CD8-positive, alpha-beta memory T cell (primary cell): ENCODE measurements at regions not wholly inside any gene's neighbourhood (a gene's known extent, or its start where the extent isn't known, plus 50 kb on each side); places are given as distances from the start of the nearest gene placed in this dataset.
A peak's percentile ranks its signal among the peaks of the same experiment; 100 is the strongest.

Experiments used
- CTCF ChIA-PET: fragments of 350-600 bp; sonication (Branson Sonifier 250); formaldehyde crosslinking; loops from one replicate; lab custom pipeline; 2021; ENCODE audit warnings: antibody characterized with exemption; lab: Charles Lee
- POLR2A ChIA-PET: fragments of 350-600 bp; sonication (Branson Sonifier 250); formaldehyde crosslinking; loops from one replicate; lab custom pipeline; 2021; ENCODE audit warnings: antibody characterized with exemption; lab: Charles Lee
- DNase-seq, 5 donors: peaks; one replicate each; pipeline versions ENCODE4 v3.0.0 to v3.0.0-alpha.2; 2020 to 2022; ENCODE audit warnings: mixed read lengths in 1 of 5
- H3K27ac ChIP-seq: one replicate; pipeline ENCODE4 v1.7.0; 2013; ENCODE audit warnings: low read depth, mild to moderate bottlenecking, low read length, moderate library complexity
- H3K27me3 ChIP-seq: 2 replicates; pipeline ENCODE4 v1.7.0; 2013; ENCODE audit warnings: low read length, mild to moderate bottlenecking; ENCODE audit not compliant: insufficient read depth, poor library complexity, severe bottlenecking
- H3K36me3 ChIP-seq: 2 replicates; pipeline ENCODE4 v1.7.0; 2013; ENCODE audit warnings: mild to moderate bottlenecking, low read length, moderate library complexity; ENCODE audit not compliant: insufficient read depth
- H3K4me1 ChIP-seq: 2 replicates; pipeline ENCODE4 v1.7.0; 2013; ENCODE audit warnings: mild to moderate bottlenecking, low read length, moderate library complexity; ENCODE audit not compliant: insufficient read depth
- H3K4me3 ChIP-seq: 2 replicates; pipeline ENCODE4 v1.7.0; 2013; ENCODE audit warnings: mild to moderate bottlenecking, low read length
- H3K9me3 ChIP-seq: 2 replicates; pipeline ENCODE4 v1.7.0; 2013; ENCODE audit warnings: mild to moderate bottlenecking, low read length
- H3K27ac Mint-ChIP-seq, 8 donors: one replicate each; pipeline ENCODE4 v1.8.0; 2020 to 2021; ENCODE audit warnings: mixed read lengths in 8 of 8, mild to moderate bottlenecking in 6 of 8, inconsistent platforms in 3 of 8, moderate library complexity in 3 of 8
- H3K27me3 Mint-ChIP-seq, 2 donors: one replicate each; pipeline ENCODE4 v1.8.0; 2020 to 2021; ENCODE audit warnings: mixed read lengths in 2 of 2, mild to moderate bottlenecking in 1 of 2, moderate library complexity in 1 of 2
- H3K36me3 Mint-ChIP-seq, 3 donors: one replicate each; pipeline ENCODE4 v1.8.0; 2020 to 2021; ENCODE audit warnings: mixed read lengths in 3 of 3, inconsistent platforms in 1 of 3, mild to moderate bottlenecking in 1 of 3
- H3K4me1 Mint-ChIP-seq, 3 donors: one replicate each; pipeline ENCODE4 v1.8.0; 2020 to 2021; ENCODE audit warnings: mixed read lengths in 3 of 3, inconsistent platforms in 1 of 3, mild to moderate bottlenecking in 1 of 3
- H3K4me3 Mint-ChIP-seq, 7 donors: one replicate each; pipeline ENCODE4 v1.8.0; 2020 to 2021; ENCODE audit warnings: mixed read lengths in 7 of 7, mild to moderate bottlenecking in 6 of 7, moderate library complexity in 4 of 7, inconsistent platforms in 2 of 7
- H3K9me3 Mint-ChIP-seq, 5 donors: one replicate each; pipeline ENCODE4 v1.8.0; 2020 to 2022; ENCODE audit warnings: mixed read lengths in 5 of 5, mild to moderate bottlenecking in 3 of 5, moderate library complexity in 2 of 5, inconsistent platforms in 1 of 5

DNA sequence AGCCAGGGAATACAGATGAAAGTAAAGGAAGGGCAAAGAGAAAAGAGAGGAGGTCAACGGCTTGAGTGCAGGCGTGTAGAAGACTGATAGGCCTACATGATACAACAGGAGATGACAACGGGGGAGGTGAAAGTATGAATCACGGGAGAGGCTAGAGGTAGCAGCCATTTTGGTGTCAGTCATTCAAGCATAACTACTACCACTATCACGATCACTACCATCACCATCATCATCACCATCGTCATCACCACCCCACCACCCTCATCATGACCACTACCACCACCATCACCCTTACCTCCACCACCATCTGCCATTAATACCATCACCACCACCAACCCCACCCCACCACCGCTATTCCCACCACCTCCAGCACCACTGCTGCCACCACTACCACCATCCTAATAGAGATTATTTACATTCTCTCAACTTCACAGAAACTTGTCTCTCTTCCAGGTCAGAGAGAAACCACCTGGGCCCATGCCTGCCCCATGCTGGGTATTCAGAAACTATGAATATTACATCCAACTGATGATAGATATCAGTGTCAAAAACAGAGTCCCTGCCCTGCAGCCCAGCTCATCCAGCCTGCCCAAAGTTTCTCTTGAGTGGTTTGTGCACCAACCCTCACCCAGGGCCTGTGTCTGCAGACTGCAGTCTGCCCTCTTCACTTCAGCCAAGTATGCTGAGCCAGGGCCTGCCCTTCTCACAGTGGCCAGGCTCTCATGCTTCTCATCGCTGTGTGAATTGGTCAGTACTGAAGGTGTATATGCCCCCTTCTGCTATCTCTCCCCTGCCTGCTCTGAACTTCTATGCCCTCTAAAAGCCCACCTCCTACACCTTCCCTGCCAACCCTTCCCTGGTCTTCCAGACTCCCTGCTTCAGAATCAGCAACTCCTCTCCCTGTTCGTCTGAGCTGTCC is 215.6 kb upstream of the TLE3 start:
- no peaks in the 10 kb centered on the region for H3K36me3 Mint-ChIP-seq
- no peak for DNase-seq
- peaks cover 7 to 9% of the 10 kb centered on the region in 2 donors for H3K27me3 Mint-ChIP-seq
- ChIA-PET CTCF (no interaction called here), POLR2A (no interaction called here)
- H3K9me3 Mint-ChIP-seq: no peaks in the 10 kb centered on the region
- Histone ChIP-seq H3K9me3 (no peaks in the 10 kb centered on the region), H3K4me3 (no peak overlapping the region), H3K36me3 (no peaks in the 10 kb centered on the region), H3K27ac (no peak overlapping the region), H3K27me3 (no peaks in the 10 kb centered on the region), H3K4me1 (peaks cover 3% of the 10 kb centered on the region)
- peaks cover 14 to 25% (median 19%) of the 10 kb centered on the region in 3 donors for H3K4me1 Mint-ChIP-seq
- H3K4me3 Mint-ChIP-seq: no peak overlapping the region
- no peak overlapping the region for H3K27ac Mint-ChIP-seq

DNA sequence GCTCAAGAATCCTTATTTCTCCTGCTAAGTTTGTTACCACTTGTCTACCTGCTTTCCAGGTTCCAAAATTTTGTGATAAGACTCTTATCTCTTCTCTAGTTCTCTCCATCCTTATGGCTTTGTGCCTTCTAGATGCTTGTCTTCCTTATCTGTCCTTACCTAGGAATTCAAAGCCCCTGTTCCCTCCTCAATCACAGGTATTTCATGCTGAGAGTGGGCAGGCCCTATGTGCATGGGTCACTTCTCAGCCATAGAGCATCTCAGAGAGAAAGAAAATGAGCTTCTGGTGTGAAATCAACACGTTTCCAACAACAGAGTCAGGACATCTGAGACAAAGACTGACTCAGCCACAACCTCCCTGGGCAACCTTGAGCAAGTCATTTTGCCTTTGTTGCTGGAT is 214.1 kb upstream of the TLE3 start:
- ChIA-PET CTCF (no interaction called here), POLR2A (no interaction called here)
- no peak overlapping the region for H3K27ac Mint-ChIP-seq
- H3K4me1 ChIP-seq: peaks cover 8% of the 10 kb centered on the region
- peaks cover 0 to 2% (median 0%) of the 10 kb centered on the region in 3 donors for H3K36me3 Mint-ChIP-seq
- peaks cover 17 to 19% of the 10 kb centered on the region in 2 donors for H3K27me3 Mint-ChIP-seq
- no peak overlapping the region for H3K4me3 ChIP-seq
- no peak overlapping the region for H3K4me3 Mint-ChIP-seq
- H3K27me3 ChIP-seq: no peaks in the 10 kb centered on the region
- no peaks in the 10 kb centered on the region for H3K36me3 ChIP-seq
- H3K27ac ChIP-seq: no peak overlapping the region
- no peaks in the 10 kb centered on the region for H3K9me3 Mint-ChIP-seq
- DNase-seq: no peak
- H3K4me1 Mint-ChIP-seq: peaks cover 19 to 30% (median 24%) of the 10 kb centered on the region in 3 donors
- H3K9me3 ChIP-seq: no peaks in the 10 kb centered on the region

- no peaks in the 10 kb centered on the region for H3K9me3 Mint-ChIP-seq
- H3K27ac ChIP-seq: no peak overlapping the region
- no peaks in the 10 kb centered on the region for H3K27me3 ChIP-seq
- CTCF ChIA-PET: no interaction called here
- peaks cover 8% of the 10 kb centered on the region for H3K4me1 ChIP-seq
- peaks cover 0 to 4% (median 0%) of the 10 kb centered on the region in 3 donors for H3K36me3 Mint-ChIP-seq
- no peak for DNase-seq
- no peaks in the 10 kb centered on the region for H3K36me3 ChIP-seq
- H3K4me3 Mint-ChIP-seq: peak overlapping the region in 1 of 7 donors; percentile 34
- POLR2A ChIA-PET: no interaction called here
- H3K9me3 ChIP-seq: no peaks in the 10 kb centered on the region
- H3K4me3 ChIP-seq: no peak overlapping the region
- H3K4me1 Mint-ChIP-seq: peaks cover 19 to 30% (median 24%) of the 10 kb centered on the region in 3 donors
- H3K27me3 Mint-ChIP-seq: peaks cover 20 to 21% of the 10 kb centered on the region in 2 donors
- H3K27ac Mint-ChIP-seq: peak overlapping the region in 2 of 8 donors; percentile 36 to 85
These were observed 212.0 kb upstream of the TLE3 start for GRCh38 chr15:70309716-70310115.

GRCh38 chr15:70308735-70309434 is 211.2 kb upstream of the TLE3 start:
- no peaks in the 10 kb centered on the region for H3K9me3 Mint-ChIP-seq
- H3K4me3 Mint-ChIP-seq: peak overlapping the region in 2 of 7 donors; percentile 32 to 49
- peaks cover 8% of the 10 kb centered on the region for H3K4me1 ChIP-seq
- peaks cover 20 to 21% of the 10 kb centered on the region in 2 donors for H3K27me3 Mint-ChIP-seq
- no peaks in the 10 kb centered on the region for H3K36me3 ChIP-seq
- H3K9me3 ChIP-seq: no peaks in the 10 kb centered on the region
- no peak for DNase-seq
- peaks cover 0 to 4% (median 0%) of the 10 kb centered on the region in 3 donors for H3K36me3 Mint-ChIP-seq
- H3K27me3 ChIP-seq: no peaks in the 10 kb centered on the region
- CTCF ChIA-PET: no interaction called here
- POLR2A ChIA-PET: no interaction called here
- H3K27ac ChIP-seq: no peak overlapping the region
- no peak overlapping the region for H3K4me3 ChIP-seq
- H3K27ac Mint-ChIP-seq: peak overlapping the region in 2 of 8 donors; percentile 9 to 41
- peaks cover 19 to 30% (median 24%) of the 10 kb centered on the region in 3 donors for H3K4me1 Mint-ChIP-seq

DNA sequence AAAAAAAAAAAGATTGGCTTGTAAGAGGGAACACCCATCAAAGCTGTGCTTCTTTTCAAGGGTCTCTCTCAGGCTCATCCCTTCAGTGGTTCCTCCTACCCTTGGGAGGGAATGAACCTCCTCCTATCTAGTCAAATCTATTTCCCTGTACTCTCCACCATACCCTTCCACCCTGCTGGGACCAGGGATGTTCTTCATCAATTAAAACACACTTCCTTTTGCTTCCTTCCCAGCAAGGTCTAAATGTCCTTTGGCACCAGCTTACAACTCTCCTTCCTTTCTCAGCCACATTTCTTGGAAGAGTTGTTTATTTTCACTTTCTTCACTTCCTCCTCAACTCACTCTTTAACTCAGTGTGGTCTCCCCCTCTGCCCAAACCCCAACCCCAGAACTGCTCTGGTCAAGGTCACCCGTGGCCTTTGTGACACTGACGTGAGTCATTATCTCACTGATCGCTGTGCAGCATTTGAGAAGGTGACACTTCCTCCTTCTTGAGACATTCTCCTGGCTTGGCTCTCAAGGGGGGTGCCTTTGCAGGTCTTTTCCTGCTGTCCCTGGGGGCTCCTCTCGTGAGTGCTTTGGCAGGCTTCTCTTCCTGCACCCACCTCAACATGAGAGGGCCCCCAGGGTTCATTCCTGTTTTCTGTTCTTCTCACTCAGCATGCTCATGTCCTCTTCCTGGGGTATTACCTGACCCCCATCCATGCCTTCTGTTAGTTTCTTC is 210.5 kb upstream of the TLE3 start:
- ChIA-PET CTCF (no interaction called here), POLR2A (no interaction called here)
- peaks cover 8% of the 10 kb centered on the region for H3K4me1 ChIP-seq
- peaks cover 20 to 21% of the 10 kb centered on the region in 2 donors for H3K27me3 Mint-ChIP-seq
- no peaks in the 10 kb centered on the region for H3K27me3 ChIP-seq
- H3K4me3 ChIP-seq: no peak overlapping the region
- H3K36me3 ChIP-seq: no peaks in the 10 kb centered on the region
- no peaks in the 10 kb centered on the region for H3K9me3 ChIP-seq
- no peak overlapping the region for H3K27ac ChIP-seq
- no peaks in the 10 kb centered on the region for H3K9me3 Mint-ChIP-seq
- peaks cover 0 to 4% (median 0%) of the 10 kb centered on the region in 3 donors for H3K36me3 Mint-ChIP-seq
- H3K27ac Mint-ChIP-seq: peak overlapping the region in 3 of 8 donors; percentile 9 to 47 (median 41)
- H3K4me3 Mint-ChIP-seq: peak overlapping the region in 4 of 7 donors; percentile 5 to 49 (median 23)
- peak in 3 of 5 donors; percentile 3 to 62 (median 15) for DNase-seq
- H3K4me1 Mint-ChIP-seq: peaks cover 19 to 30% (median 24%) of the 10 kb centered on the region in 3 donors

DNA sequence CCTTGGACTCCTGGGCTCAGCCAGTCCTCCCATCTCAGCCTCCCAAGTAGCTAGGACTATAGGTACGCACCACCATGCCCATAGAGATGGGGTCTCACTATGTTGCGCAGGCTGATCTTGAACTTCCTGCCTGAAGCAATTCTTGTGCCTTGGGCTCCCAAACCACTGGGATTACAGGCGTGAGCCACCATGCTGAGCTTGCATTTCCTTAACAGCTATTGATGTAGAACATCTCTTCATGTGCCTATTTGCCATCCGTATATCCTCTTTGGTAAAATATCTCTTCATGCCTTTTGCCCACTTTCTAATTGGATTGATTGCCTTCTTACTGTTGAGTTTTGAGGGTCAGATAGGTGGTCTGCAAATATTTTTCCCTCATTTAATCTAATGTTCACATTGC is 208.9 kb upstream of the TLE3 start:
- no peak overlapping the region for H3K27ac Mint-ChIP-seq
- no peak overlapping the region for H3K4me3 Mint-ChIP-seq
- H3K9me3 Mint-ChIP-seq: no peaks in the 10 kb centered on the region
- Histone ChIP-seq H3K4me3 (no peak overlapping the region), H3K27me3 (peaks cover 3% of the 10 kb centered on the region), H3K27ac (no peak overlapping the region), H3K36me3 (no peaks in the 10 kb centered on the region), H3K9me3 (no peaks in the 10 kb centered on the region), H3K4me1 (peaks cover 19% of the 10 kb centered on the region)
- H3K4me1 Mint-ChIP-seq: peaks cover 19 to 30% (median 24%) of the 10 kb centered on the region in 3 donors
- no peak for DNase-seq
- peaks cover 20 to 21% of the 10 kb centered on the region in 2 donors for H3K27me3 Mint-ChIP-seq
- peaks cover 0 to 4% (median 0%) of the 10 kb centered on the region in 3 donors for H3K36me3 Mint-ChIP-seq
- ChIA-PET CTCF (no interaction called here), POLR2A (no interaction called here)

- ChIA-PET POLR2A (no interaction called here), CTCF (no interaction called here)
- Mint-ChIP-seq H3K9me3 (no peaks in the 10 kb centered on the region), H3K27me3 (peaks cover 17 to 20% of the 10 kb centered on the region in 2 donors), H3K27ac (no peak overlapping the region), H3K4me3 (no peak overlapping the region), H3K36me3 (peaks cover 0 to 4% (median 0%) of the 10 kb centered on the region in 3 donors), H3K4me1 (peaks cover 22 to 30% (median 24%) of the 10 kb centered on the region in 3 donors)
- H3K27ac ChIP-seq: no peak overlapping the region
- H3K36me3 ChIP-seq: no peaks in the 10 kb centered on the region
- DNase-seq: no peak
- peaks cover 24% of the 10 kb centered on the region for H3K4me1 ChIP-seq
- no peak overlapping the region for H3K4me3 ChIP-seq
- H3K27me3 ChIP-seq: peaks cover 3% of the 10 kb centered on the region
- no peaks in the 10 kb centered on the region for H3K9me3 ChIP-seq
These were observed 208.4 kb upstream of the TLE3 start for GRCh38 chr15:70306081-70306480.
